NT2/D1 (cell line): ENCODE measurements at regions not wholly inside any gene's neighbourhood (a gene's known extent, or its start where the extent isn't known, plus 50 kb on each side); places are given as distances from the start of the nearest gene placed in this dataset.

Experiments used
- YY1 ChIP-seq: IDR thresholded peaks from 2 replicates; pipeline ENCODE4 v1.6.1; 2011; ENCODE audit not compliant: insufficient read length, insufficient read depth
- ZNF274 ChIP-seq: IDR thresholded peaks from 2 replicates; pipeline ENCODE4 v1.6.1; 2011; ENCODE audit warnings: mild to moderate bottlenecking, low read depth, low read length

DNA sequence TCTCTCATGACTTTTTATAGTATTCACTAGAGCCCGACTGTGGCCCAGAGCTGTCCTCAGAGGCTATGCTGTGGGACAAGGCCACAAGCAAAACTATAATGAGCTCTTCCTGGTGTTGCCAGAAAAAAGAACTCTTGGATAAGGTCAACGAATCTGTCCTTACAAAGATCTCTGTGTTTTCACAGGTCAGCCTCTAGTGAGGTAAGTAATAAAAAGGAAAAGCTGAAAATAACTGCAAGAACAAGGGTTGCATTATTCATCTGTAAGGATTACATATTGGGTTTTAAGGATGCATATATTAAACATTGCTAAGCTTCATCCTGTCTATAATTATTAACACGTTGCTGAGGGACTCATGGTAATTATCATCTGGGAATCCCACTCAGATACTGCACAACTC lies 62.8 kb upstream of the ATL2 start:
- TF ChIP-seq YY1 (no peak), ZNF274 (no peak)
